Right ventricle myocardium inferior (tissue), 1 donor: ENCODE measurements at regions not wholly inside any gene's neighbourhood (a gene's known extent, or its start where the extent isn't known, plus 50 kb on each side); places are given as distances from the start of the nearest gene placed in this dataset.
"Not testable (repeated sequence)": the region's sequence is repeated elsewhere in the genome, so short reads cannot be mapped to it uniquely, and the experiment has no call there.

Experiments
- ATAC-seq: fragments of 200-7000 bp; cut with Tn5 transposase; one replicate; pipeline ENCODE4 v1.9.1; 2020; ENCODE audit warnings: mild to moderate bottlenecking, moderate library complexity
- DNase-seq: peaks from one replicate; pipeline ENCODE4 v3.0.0; 2021; ENCODE audit errors: missing footprints
- intact Hi-C: fragments of 100-400 bp; cut with DNase I; formaldehyde crosslinking; loops from one replicate; pipeline ENCODE4 v1.11.0; 2022
- donor health status: DM: no; HTN: yes; CAD: no; lungs with severe emphysema.

DNA sequence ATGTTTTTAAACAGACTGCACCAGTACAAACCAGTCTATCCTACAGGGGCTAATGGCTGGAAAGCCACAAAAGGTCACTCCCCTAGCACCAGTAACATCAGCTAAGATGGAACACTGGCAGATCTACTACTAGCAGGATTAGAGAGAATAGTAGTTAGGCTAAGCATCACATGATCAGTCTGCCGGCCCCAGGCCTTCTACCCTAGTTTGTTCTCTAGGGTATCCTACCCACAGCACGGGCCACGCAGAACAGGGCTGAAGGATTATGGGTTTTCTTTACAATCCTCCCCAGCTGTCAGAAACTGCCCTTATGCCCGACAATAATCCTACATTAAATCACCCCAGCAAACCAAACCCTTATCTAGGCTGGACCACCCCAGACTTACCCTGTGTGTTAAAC is 156.0 kb downstream of the LY86 start:
- DNase-seq (no peak), ATAC-seq (no peak)
- intact Hi-C loops: no loop called here

DNA sequence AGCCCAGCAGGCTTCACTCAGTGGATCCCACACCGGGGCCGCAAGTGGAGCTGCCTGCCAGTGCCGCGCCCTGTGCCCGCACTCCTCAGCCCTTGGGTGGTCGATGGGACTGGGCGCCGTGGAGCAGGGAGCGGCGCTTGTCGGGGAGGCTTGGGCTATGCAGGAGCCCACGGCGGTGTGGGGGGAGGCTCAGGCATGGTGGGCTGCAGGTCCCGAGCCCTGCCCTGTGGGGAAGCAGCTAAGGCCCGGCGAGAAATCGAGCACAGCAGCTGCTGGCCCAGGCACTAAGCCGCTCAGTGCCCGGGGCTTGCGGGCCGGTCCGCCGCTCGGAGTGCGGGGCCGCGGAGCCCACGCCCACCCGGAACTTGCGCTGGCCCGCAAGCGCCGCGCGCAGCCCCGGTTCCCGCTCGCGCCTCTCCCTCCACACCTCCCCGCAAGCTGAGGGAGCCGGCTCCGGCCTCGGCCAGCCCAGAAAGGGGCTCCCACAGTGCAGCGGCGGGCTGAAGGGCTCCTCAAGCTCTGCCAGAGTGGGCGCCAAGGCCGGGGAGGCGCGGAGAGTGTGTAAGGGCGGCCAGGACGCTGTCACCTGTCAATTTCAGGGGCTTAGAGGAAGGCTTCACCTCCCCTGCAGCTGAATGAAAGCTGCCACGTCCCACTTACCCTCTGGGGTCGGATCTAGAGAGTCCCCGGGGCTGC is 157.3 kb downstream of the LY86 start:
- intact Hi-C loops: loop anchor here (5.0 kb wide), 2 partner anchors 82 to 147 kb away; no protein-coding TSS in a partner anchor
- ATAC-seq, DNase-seq: not testable (repeated sequence)

GRCh38 chr6:6746333-6746969 is 157.9 kb downstream of the LY86 start:
- DNase-seq: no peak
- ATAC-seq: peak; percentile 60
- intact Hi-C loops: loop anchor here (5.0 kb wide), 2 partner anchors 81 to 146 kb away; no protein-coding TSS in a partner anchor

GRCh38 chr6:6746970-6747338 is 158.4 kb downstream of the LY86 start:
- ATAC-seq: no peak
- intact Hi-C loops: loop anchor here (5.0 kb wide), 2 partner anchors 80 to 145 kb away; no protein-coding TSS in a partner anchor

GRCh38 chr6:6747371-6747770 is 158.9 kb downstream of the LY86 start:
- intact Hi-C loops: loop anchor here (5.0 kb wide), 2 partner anchors 80 to 145 kb away; no protein-coding TSS in a partner anchor
- DNase-seq (no peak), ATAC-seq (peak; percentile 17)

More at GRCh38 chr6:6746970-6747338, 158.4 kb downstream of the LY86 start:
- DNase-seq: no peak

DNA sequence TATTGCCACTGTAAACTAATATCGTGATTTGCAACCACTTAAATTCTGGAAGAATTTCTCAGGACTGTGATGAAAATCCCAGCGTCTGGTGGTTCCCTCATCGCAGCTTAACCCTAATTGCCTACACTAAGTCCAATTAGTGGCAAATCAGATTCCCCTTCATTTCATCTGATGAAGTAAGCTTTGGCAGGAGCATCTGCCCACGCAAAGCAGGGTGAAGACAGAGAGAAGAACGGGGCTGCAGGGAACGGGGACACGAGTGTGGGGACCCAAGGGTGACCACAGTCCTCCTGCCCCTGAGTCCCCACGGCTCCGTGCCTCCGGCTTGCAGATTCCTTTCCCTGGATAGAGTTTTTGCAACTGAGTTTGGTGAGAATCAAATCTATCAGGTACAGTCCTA is 159.5 kb downstream of the LY86 start:
- ATAC-seq: no peak
- no peak for DNase-seq
- intact Hi-C loops: loop anchor here (5.0 kb wide), 2 partner anchors 79 to 144 kb away; no protein-coding TSS in a partner anchor

DNA sequence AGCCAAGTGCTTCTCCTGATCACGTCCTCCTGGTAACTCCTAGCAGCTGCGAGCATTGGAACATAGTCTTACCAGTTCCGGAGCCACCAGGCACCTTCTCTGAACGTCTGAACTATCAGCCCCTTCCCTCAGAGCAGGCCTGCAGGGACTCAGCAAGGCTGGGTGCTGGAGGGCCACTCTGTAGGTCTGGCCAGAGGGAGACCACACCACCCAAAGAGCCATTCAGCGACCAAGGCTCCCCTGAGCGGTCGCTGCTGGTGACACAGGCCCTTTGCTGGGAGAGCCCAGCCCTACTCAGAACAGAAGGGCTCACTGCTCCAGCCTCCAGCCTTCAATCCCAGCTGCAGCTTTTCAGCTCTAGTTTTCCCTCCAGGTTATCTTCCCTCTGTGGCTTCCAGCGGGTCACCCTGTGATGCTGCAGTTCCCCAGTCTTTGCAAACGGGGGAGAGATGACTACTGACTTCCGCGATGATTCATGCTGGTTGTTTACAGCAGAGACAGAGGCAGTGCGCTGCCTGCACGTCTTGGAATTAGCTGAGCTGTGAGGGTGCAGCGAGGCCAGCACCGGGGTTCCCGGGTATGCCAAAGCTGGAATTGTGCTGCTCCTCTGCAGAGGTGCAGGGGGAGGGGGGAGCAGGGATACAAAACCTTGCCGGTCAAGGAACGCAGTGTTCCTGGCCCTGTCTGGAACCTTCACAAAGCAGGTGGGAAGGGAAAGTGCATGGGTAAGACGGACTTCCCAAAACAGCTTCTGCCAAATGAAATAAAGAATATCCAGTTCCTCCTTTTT is 161.4 kb downstream of the LY86 start:
- peak; percentile 84 for DNase-seq
- intact Hi-C loops: loop anchor here (5.0 kb wide), 2 partner anchors 77 to 142 kb away; no protein-coding TSS in a partner anchor
- ATAC-seq: peak; percentile 49

- DNase-seq: no peak
- ATAC-seq: no peak
- intact Hi-C loops: no loop called here
Measured at GRCh38 chr6:6750594-6751265, 162.2 kb downstream of the LY86 start.

- ATAC-seq (no peak), DNase-seq (no peak)
- intact Hi-C loops: no loop called here
Measured at GRCh38 chr6:6751266-6751596, 162.7 kb downstream of the LY86 start.

- intact Hi-C loops: no loop called here
- no peak for DNase-seq
- ATAC-seq: no peak
Measured at GRCh38 chr6:6751619-6752023, 163.1 kb downstream of the LY86 start.

- ATAC-seq: no peak
- intact Hi-C loops: no loop called here
Measured at GRCh38 chr6:6752129-6752528, 163.6 kb downstream of the LY86 start.

GRCh38 chr6:6753301-6753700 is 164.8 kb downstream of the LY86 start:
- ATAC-seq (no peak), DNase-seq (no peak)
- intact Hi-C loops: no loop called here

More at GRCh38 chr6:6752129-6752528, 163.6 kb downstream of the LY86 start:
- DNase-seq: no peak

- intact Hi-C loops: no loop called here
- ATAC-seq: no peak
- DNase-seq: no peak
Measured at GRCh38 chr6:6756526-6756925, 168.0 kb downstream of the LY86 start.

- intact Hi-C loops: no loop called here
- ATAC-seq (no peak), DNase-seq (no peak)
Measured at GRCh38 chr6:6758546-6758914, 170.0 kb downstream of the LY86 start.

- ATAC-seq (peak; percentile 89), DNase-seq (no peak)
- intact Hi-C loops: no loop called here
Measured at GRCh38 chr6:6758915-6759654, 170.6 kb downstream of the LY86 start.

DNA sequence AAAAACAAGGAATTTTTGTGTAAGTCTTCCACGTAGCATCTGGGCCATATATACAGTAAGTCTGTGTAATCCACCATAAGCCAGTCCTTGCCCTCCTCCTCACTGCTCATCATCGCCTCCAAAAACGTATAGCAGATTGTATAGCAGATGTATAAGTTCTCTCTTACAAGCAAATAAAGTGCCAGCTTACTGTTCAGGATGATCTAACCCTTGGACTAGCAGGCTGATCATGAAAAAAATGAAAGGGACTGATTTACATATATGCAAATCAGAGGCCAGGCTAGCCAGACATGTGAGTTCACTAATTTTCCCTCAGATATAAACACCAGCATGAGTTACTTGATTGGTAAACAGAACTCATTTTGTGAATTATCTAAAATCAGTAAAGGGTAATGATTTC is 171.5 kb downstream of the LY86 start:
- intact Hi-C loops: no loop called here
- ATAC-seq (no peak), DNase-seq (no peak)

- DNase-seq, ATAC-seq, intact Hi-C loops: not testable (repeated sequence)
Measured at GRCh38 chr6:6762566-6762965, 174.0 kb downstream of the LY86 start.

DNA sequence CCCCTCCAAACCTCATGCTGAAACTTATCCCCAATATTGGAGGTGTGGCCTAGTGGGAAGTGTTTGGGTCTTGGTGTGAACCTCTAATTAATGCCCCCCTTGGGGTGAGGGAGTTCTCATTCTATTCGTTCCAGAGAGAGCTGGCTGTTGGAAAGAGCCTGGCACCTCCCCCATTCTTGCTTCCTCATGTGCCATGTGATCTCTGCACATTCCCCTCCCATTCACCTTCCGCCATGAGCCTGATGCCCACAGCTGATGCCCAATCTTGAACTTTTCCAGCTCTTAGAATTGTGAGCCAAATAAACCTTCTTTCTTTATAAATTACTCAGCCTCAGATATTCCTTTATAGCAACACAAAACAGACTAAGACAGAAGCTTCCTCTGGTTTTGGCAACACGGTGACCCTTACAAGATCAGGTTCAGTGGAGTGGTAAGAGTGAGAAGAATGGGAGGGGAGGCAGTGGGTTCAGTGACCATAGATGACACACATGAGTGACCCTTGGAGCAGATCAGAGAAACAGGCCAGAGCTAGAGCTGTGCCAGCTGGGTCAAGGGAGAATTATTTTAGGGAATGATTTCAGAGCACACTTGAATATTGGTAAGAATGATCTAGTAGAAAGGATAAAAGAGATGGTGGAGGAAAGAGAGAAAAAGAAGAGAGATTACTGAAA is 176.4 kb downstream of the LY86 start:
- ATAC-seq: no peak
- DNase-seq: no peak
- intact Hi-C loops: no loop called here
